ENCODE measurements at regions not wholly inside any gene's neighbourhood (a gene's known extent, or its start where the extent isn't known, plus 50 kb on each side); places are given as distances from the start of the nearest gene placed in this dataset.

GRCh38 chr2:234306426-234307173 is 190.3 kb downstream of the ARL4C start:
- H3K9me3 ChIP-seq (ENCODE audit: insufficient read depth, low read depth, low read length) = no peaks in the 10 kb centered on the region
- no peak overlapping the region for H3K4me2 ChIP-seq (ENCODE audit: low read depth, low read length, poor library complexity, severe bottlenecking)
- H4K20me1 ChIP-seq (ENCODE audit: insufficient read depth, low read length, poor library complexity, severe bottlenecking) = no peaks in the 10 kb centered on the region
- H2AFZ ChIP-seq (ENCODE audit: low read length) = no peak overlapping the region
- no peaks in the 10 kb centered on the region for H3K36me3 ChIP-seq (ENCODE audit: insufficient read depth, low read length)
- no peaks in the 10 kb centered on the region for H3K27me3 ChIP-seq (ENCODE audit: insufficient read depth, low read length, poor library complexity, severe bottlenecking)
- no peak overlapping the region for H3K9ac ChIP-seq (ENCODE audit: low read depth, low read length, poor library complexity, severe bottlenecking)
- H3K9me2 ChIP-seq (replicated peaks; ENCODE audit: low read depth, low read length) = no peaks in the 10 kb centered on the region
- H3F3A ChIP-seq (ENCODE audit: low read depth) = no peaks in the 10 kb centered on the region
- no peaks in the 10 kb centered on the region for H3K79me2 ChIP-seq (ENCODE audit: insufficient read depth, low read length)
- H3K4me3 ChIP-seq (ENCODE audit: low read length, poor library complexity, severe bottlenecking) = no peak overlapping the region
- TF ChIP-seq, protein P1, sequence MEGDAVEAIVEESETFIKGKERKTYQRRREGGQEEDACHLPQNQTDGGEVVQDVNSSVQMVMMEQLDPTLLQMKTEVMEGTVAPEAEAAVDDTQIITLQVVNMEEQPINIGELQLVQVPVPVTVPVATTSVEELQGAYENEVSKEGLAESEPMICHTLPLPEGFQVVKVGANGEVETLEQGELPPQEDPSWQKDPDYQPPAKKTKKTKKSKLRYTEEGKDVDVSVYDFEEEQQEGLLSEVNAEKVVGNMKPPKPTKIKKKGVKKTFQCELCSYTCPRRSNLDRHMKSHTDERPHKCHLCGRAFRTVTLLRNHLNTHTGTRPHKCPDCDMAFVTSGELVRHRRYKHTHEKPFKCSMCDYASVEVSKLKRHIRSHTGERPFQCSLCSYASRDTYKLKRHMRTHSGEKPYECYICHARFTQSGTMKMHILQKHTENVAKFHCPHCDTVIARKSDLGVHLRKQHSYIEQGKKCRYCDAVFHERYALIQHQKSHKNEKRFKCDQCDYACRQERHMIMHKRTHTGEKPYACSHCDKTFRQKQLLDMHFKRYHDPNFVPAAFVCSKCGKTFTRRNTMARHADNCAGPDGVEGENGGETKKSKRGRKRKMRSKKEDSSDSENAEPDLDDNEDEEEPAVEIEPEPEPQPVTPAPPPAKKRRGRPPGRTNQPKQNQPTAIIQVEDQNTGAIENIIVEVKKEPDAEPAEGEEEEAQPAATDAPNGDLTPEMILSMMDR (conservative IDR thresholded peaks at IDR 0.05; ENCODE audit: low read length) = no peak
- TF ChIP-seq EZH2phosphoT487 (IDR thresholded peaks at IDR 0.05; ENCODE audit: borderline replicate concordance) = no peak
- no peaks in the 10 kb centered on the region for H3K4me1 ChIP-seq (ENCODE audit: insufficient read depth, low read length, poor library complexity, severe bottlenecking)

GRCh38 chr2:234305846-234306245 is 191.0 kb downstream of the ARL4C start:
- no peak overlapping the region for H2AFZ ChIP-seq (ENCODE audit: low read length)
- no peaks in the 10 kb centered on the region for H3K27me3 ChIP-seq (ENCODE audit: insufficient read depth, low read length, poor library complexity, severe bottlenecking)
- H3K4me1 ChIP-seq (ENCODE audit: insufficient read depth, low read length, poor library complexity, severe bottlenecking) = no peaks in the 10 kb centered on the region
- no peaks in the 10 kb centered on the region for H4K20me1 ChIP-seq (ENCODE audit: insufficient read depth, low read length, poor library complexity, severe bottlenecking)
- no peaks in the 10 kb centered on the region for H3K36me3 ChIP-seq (ENCODE audit: insufficient read depth, low read length)
- H3F3A ChIP-seq (ENCODE audit: low read depth) = no peaks in the 10 kb centered on the region
- no peaks in the 10 kb centered on the region for H3K9me3 ChIP-seq (ENCODE audit: insufficient read depth, low read depth, low read length)
- H3K4me2 ChIP-seq (ENCODE audit: low read depth, low read length, poor library complexity, severe bottlenecking) = no peak overlapping the region
- H3K9ac ChIP-seq (ENCODE audit: low read depth, low read length, poor library complexity, severe bottlenecking) = no peak overlapping the region
- no peak for TF ChIP-seq EZH2phosphoT487 (IDR thresholded peaks at IDR 0.05; ENCODE audit: borderline replicate concordance)
- TF ChIP-seq, protein P1 (conservative IDR thresholded peaks at IDR 0.05; ENCODE audit: low read length) = no peak
- H3K79me2 ChIP-seq (ENCODE audit: insufficient read depth, low read length) = no peaks in the 10 kb centered on the region
- H3K4me3 ChIP-seq (ENCODE audit: low read length, poor library complexity, severe bottlenecking) = no peak overlapping the region
- no peaks in the 10 kb centered on the region for H3K9me2 ChIP-seq (replicated peaks; ENCODE audit: low read depth, low read length)

DNA sequence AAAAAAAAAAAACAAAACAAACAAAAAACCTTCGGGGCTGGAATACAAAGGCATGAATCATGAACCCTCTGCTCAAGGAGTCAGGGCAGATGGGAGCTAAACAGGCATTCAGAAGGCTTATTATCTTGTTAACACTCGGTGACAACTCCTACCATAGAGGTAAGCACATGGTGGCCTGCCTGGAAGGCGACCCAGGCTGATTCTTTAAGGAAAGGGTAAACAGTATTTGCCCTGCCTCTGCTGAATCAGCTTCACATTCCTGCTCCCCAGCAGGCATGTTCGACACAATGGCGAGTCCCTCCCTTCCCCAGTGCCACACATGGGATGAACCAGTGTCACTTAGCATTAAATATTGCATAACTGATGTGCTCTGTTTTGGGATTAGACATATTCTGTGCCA is 191.9 kb downstream of the ARL4C start:
- H3F3A ChIP-seq (ENCODE audit: low read depth) = no peaks in the 10 kb centered on the region
- H3K9ac ChIP-seq (ENCODE audit: low read depth, low read length, poor library complexity, severe bottlenecking) = no peak overlapping the region
- no peaks in the 10 kb centered on the region for H3K36me3 ChIP-seq (ENCODE audit: insufficient read depth, low read length)
- H3K4me3 ChIP-seq (ENCODE audit: low read length, poor library complexity, severe bottlenecking) = no peak overlapping the region
- H3K79me2 ChIP-seq (ENCODE audit: insufficient read depth, low read length) = no peaks in the 10 kb centered on the region
- no peak overlapping the region for H3K4me2 ChIP-seq (ENCODE audit: low read depth, low read length, poor library complexity, severe bottlenecking)
- H2AFZ ChIP-seq (ENCODE audit: low read length) = no peak overlapping the region
- H3K9me2 ChIP-seq (replicated peaks; ENCODE audit: low read depth, low read length) = no peaks in the 10 kb centered on the region
- TF ChIP-seq, protein P1 (conservative IDR thresholded peaks at IDR 0.05; ENCODE audit: low read length) = no peak
- TF ChIP-seq EZH2phosphoT487 (IDR thresholded peaks at IDR 0.05; ENCODE audit: borderline replicate concordance) = no peak
- no peaks in the 10 kb centered on the region for H3K4me1 ChIP-seq (ENCODE audit: insufficient read depth, low read length, poor library complexity, severe bottlenecking)
- no peaks in the 10 kb centered on the region for H3K27me3 ChIP-seq (ENCODE audit: insufficient read depth, low read length, poor library complexity, severe bottlenecking)
- no peaks in the 10 kb centered on the region for H3K9me3 ChIP-seq (ENCODE audit: insufficient read depth, low read depth, low read length)
- no peaks in the 10 kb centered on the region for H4K20me1 ChIP-seq (ENCODE audit: insufficient read depth, low read length, poor library complexity, severe bottlenecking)

All from Loucy (cell line).